Mucosa of descending colon (tissue), 3 donors: ENCODE measurements at regions not wholly inside any gene's neighbourhood (a gene's known extent, or its start where the extent isn't known, plus 50 kb on each side); places are given as distances from the start of the nearest gene placed in this dataset.

Experiments
- ATAC-seq: fragments of 200-7000 bp; cut with Tn5 transposase; one replicate; pipeline ENCODE4 v1.9.1; 2020; ENCODE audit warnings: mild to moderate bottlenecking, moderate library complexity
- DNase-seq, 3 donors: peaks; one replicate each; pipeline ENCODE4 v3.0.0-alpha.2; 2020
- H3K36me3 ChIP-seq: fragments of 200-600 bp; one replicate; pipeline ENCODE4 v1.8.0; 2021; ENCODE audit warnings: low read depth, mild to moderate bottlenecking
- H3K4me1 ChIP-seq: fragments of 200-600 bp; one replicate; pipeline ENCODE4 v1.8.0; 2021; ENCODE audit warnings: low read depth, mild to moderate bottlenecking
- H3K4me3 ChIP-seq: fragments of 200-600 bp; one replicate; pipeline ENCODE4 v1.8.0; 2021; ENCODE audit warnings: mild to moderate bottlenecking
- H3K9me3 ChIP-seq: fragments of 200-600 bp; one replicate; pipeline ENCODE4 v1.8.0; 2021; ENCODE audit warnings: mild to moderate bottlenecking
- intact Hi-C, 2 donors: fragments of 100-400 bp; cut with DNase I in 1 of 2; cut with micrococcal nuclease in 1 of 2; formaldehyde crosslinking; loops; one replicate each; pipeline versions ENCODE4 v1.11.0 to v1.11.1; 2022; cut with DNase I, micrococcal nuclease
- TF ChIP-seq, protein P1 (sequence below): fragments of 200-600 bp; IDR thresholded peaks from one replicate; pipeline ENCODE4 v1.8.0; 2022; ENCODE audit warnings: antibody characterized with exemption, mild to moderate bottlenecking
- donor health status: DM: no; HTN: no; CAD: no; lungs with moderate emphysema.
- donor health status: DM: no; HTN: no; CAD: no.
- donor health status: DM: no; HTN: yes; CAD: no.

DNA sequence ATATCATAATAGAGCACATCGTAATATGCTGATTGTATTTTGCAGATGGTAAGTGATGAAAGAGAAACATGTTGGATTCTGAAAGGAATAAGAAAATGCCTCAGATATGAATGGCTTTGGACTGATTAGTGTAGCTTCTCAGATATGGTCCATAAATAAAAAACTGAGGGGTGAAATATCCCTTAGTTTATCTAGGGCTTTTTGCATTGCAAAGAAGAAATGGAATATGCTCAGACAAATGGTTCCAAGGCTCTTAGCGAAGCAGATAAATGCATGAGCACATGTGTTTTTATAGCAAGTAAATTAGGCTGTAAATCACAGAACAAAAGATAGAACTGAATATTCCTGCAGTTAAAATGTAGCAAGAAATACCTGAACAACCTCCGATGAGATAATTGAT is 820.9 kb upstream of the GRM7 start:
- Histone ChIP-seq H3K4me1 (no peaks in the 10 kb centered on the region), H3K4me3 (no peak overlapping the region), H3K36me3 (no peaks in the 10 kb centered on the region), H3K9me3 (no peaks in the 10 kb centered on the region)
- no peak for ATAC-seq
- DNase-seq: no peak
- TF ChIP-seq, protein P1, sequence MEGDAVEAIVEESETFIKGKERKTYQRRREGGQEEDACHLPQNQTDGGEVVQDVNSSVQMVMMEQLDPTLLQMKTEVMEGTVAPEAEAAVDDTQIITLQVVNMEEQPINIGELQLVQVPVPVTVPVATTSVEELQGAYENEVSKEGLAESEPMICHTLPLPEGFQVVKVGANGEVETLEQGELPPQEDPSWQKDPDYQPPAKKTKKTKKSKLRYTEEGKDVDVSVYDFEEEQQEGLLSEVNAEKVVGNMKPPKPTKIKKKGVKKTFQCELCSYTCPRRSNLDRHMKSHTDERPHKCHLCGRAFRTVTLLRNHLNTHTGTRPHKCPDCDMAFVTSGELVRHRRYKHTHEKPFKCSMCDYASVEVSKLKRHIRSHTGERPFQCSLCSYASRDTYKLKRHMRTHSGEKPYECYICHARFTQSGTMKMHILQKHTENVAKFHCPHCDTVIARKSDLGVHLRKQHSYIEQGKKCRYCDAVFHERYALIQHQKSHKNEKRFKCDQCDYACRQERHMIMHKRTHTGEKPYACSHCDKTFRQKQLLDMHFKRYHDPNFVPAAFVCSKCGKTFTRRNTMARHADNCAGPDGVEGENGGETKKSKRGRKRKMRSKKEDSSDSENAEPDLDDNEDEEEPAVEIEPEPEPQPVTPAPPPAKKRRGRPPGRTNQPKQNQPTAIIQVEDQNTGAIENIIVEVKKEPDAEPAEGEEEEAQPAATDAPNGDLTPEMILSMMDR: no peak
- intact Hi-C loops: no loop called here

DNA sequence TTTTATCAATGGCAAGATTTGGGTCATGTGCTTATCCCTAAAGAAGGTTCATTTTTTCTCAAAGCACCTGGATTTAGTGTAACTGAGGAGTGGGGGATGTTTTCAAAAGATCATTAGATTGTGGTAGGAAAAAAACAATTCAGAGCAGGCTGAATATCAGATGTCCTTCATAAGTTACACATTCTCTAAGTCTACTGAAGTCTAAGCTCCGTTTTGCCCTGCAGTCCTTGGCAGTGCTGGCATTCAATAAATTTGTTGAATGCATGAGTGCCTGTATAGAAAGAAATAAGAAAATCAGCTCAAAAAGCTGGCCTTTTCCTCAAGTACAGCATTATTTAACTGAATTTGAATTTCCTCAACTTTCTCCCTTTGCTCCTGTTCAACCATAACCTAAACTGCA is 819.0 kb upstream of the GRM7 start:
- intact Hi-C loops: no loop called here
- TF ChIP-seq, protein P1: no peak
- DNase-seq (no peak), ATAC-seq (no peak)
- Histone ChIP-seq H3K4me3 (no peak overlapping the region), H3K36me3 (no peaks in the 10 kb centered on the region), H3K9me3 (no peaks in the 10 kb centered on the region), H3K4me1 (no peaks in the 10 kb centered on the region)

DNA sequence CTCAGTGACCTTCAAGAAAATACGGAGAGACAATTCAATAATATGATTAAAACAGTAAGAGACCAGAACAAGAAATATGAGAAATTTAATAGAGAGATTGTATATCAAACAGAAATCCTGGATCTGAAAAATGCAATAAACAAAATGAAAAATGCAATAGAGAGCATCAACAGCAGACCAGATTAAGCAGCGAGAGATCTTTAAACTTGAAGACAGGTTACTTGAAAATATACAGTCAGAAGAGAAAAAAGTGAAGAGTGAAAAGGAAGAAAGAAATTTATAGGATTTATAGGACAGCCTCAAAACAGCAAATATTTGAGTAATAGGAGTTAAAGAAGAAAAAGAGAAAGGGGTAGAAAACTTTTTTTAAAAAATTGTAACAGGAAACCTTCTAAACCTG is 813.9 kb upstream of the GRM7 start:
- TF ChIP-seq, protein P1: no peak
- intact Hi-C loops: no loop called here
- H3K4me3 ChIP-seq: no peak overlapping the region
- H3K36me3 ChIP-seq: no peaks in the 10 kb centered on the region
- no peaks in the 10 kb centered on the region for H3K4me1 ChIP-seq
- ATAC-seq (no peak), DNase-seq (no peak)
- H3K9me3 ChIP-seq: peaks cover 13% of the 10 kb centered on the region

DNA sequence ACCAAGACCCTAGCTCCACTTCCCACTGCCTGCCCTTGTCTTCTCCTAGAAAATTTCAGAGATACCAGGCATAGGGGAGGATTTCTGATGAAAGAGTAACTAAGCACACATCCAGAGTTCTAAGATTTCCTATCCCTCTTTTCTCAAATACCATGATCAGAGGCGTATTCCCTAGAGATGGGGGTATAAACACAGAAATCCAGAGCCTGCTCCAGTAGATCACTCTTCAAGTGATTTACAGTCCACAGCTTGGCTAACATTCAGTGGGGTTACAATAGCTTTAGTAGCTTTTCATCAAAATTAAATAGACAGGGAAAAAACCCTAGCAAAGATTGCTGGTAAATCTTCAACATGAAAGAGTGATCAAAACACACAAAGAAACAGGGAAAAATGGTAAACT is 800.7 kb upstream of the GRM7 start:
- intact Hi-C loops: no loop called here
- H3K9me3 ChIP-seq: no peaks in the 10 kb centered on the region
- no peaks in the 10 kb centered on the region for H3K36me3 ChIP-seq
- H3K4me1 ChIP-seq: no peaks in the 10 kb centered on the region
- TF ChIP-seq, protein P1: no peak
- H3K4me3 ChIP-seq: no peak overlapping the region
- no peak for DNase-seq
- ATAC-seq: no peak

DNA sequence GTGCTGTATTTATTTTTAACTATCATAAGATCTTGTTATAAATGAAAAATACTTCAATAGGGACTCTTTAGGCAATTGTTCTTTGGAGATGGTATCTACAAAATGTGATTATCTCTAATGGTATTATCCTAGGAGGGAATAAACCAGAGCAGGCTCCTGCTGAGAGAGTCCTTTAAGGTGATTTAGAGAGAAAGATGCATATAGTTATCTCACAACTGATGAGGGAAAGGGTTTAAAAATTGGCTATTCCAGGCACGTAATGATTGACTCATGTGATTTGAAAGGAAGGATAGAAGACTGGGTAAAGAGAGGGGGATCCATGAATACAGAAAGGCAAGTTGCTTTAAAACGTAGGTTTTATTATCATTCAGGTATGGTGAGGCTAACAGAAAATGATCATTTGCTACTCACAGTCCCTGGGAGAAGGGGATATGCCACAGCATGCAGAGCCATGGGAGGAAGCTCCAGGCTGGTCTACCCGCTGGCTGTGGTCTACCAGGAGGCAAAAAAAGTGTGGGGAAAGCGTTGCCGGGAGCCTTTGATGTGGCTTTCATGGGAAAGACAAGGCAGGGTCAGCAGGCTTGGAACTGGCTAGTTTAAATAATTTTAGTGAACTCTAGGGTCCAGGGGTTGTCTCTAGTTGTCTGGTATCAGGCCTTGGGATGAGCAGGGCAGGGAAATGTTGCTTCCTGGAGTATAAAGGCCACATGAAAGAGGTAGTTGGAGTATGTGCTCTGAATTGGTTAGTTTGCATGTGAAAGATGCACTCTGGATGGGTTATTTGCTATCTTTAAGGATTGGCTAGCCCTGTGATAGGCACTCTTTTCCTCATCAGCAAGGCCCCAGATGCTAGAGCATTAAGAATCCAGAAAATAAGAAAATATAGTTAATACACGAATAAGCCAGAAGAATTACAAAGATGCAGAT is 798.4 kb upstream of the GRM7 start:
- TF ChIP-seq, protein P1: no peak
- ATAC-seq (no peak), DNase-seq (no peak)
- Histone ChIP-seq H3K4me3 (no peak overlapping the region), H3K4me1 (no peaks in the 10 kb centered on the region), H3K36me3 (no peaks in the 10 kb centered on the region), H3K9me3 (no peaks in the 10 kb centered on the region)
- intact Hi-C loops: no loop called here
